ENCODE measurements at regions not wholly inside any gene's neighbourhood (a gene's known extent, or its start where the extent isn't known, plus 50 kb on each side); places are given as distances from the start of the nearest gene placed in this dataset.
"Not testable (repeated sequence)": the region's sequence is repeated elsewhere in the genome, so short reads cannot be mapped to it uniquely, and the experiment has no call there.

DNA sequence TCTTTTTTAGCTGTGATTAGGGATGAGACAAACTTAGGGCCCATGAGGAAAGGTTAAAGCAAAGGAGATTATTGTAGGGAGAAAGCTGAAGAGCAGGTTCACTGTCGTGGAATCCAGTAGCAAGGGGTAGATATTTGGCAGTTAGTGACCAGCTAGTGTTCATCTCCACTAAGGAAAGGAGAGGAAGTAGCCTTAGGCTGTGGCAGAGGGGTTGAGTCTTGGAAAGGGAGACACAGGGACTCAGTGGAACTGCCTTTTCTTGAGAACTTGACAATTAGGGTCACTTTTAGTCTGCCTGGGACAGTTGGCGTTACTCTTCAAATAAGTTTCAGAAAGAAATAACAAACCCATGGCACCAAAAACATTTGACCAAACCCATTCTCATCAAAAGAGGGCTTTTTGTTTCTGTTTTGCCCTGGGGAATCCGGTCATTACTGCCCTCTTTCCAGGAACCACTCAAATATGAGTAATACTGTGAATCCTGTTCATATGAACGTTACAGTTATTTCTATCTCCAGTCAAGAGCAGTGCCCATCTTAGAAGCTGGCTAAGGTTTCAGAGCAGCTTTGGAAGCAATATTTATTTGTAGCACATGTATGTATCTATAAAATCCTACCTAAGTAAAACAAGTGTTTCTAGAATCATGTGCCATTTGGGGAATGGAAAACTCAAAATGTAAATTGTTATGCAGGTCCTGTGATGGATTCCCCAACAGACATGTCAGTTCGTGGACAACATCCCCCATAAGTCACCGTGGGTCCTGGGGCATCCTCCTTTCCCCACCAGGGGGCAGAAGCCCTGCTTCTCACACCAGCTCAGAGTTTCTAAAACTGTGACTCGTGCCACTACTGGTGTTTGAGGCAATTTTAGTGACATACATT lies 77.3 kb upstream of the PHLPP1 start:
- CTCF ChIA-PET: interaction anchor here (0.7 to 1.3 kb wide), 3 partner anchors 11 to 345 kb away, joined by 3 read pairs; no protein-coding TSS in a partner anchor
- TF ChIP-seq NFRKB (IDR thresholded peaks at IDR 0.05) (no peak), FOXK2 (IDR thresholded peaks at IDR 0.05) (no peak), SP1 (IDR thresholded peaks at IDR 0.05) (no peak)
- POLR2A ChIA-PET: no interaction called here
- DNase-seq (ENCODE audit: extremely low spot score): peak; percentile 59

DNA sequence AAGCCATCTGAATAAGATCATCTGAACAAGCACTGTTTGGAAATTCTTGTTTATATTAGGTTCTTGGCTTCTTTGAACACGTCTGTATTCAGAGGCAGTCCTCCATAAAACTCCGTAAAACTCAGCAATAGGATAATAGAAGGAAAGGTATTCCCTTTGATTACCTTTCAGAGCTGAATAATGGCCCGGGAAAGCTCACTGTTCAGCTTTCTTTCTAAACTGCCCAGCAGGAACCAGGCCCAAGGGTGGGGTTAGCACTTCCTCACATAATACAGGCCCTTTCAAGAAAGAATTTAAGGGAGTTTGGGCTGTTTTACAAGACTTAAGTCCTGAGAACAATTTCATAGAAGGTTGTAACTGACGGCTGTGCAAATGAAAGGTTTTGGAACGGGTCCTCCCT lies 72.2 kb upstream of the PHLPP1 start:
- ChIA-PET POLR2A (no interaction called here), CTCF (no interaction called here)
- DNase-seq (ENCODE audit: extremely low spot score): no peak
- TF ChIP-seq TARDBP (IDR thresholded peaks at IDR 0.05) (no peak), L3MBTL2 (conservative IDR thresholded peaks at IDR 0.05) (no peak), HDGF (IDR thresholded peaks at IDR 0.05; ENCODE audit: borderline replicate concordance) (no peak), SP1 (IDR thresholded peaks at IDR 0.05) (no peak), NFRKB (IDR thresholded peaks at IDR 0.05) (no peak), ARNT (IDR thresholded peaks at IDR 0.05) (no peak), ELF4 (IDR thresholded peaks at IDR 0.05) (no peak), ZNF384 (IDR thresholded peaks at IDR 0.05) (no peak), SUZ12 (IDR thresholded peaks at IDR 0.05) (no peak), FOXA1 (IDR thresholded peaks at IDR 0.05) (no peak), CTBP1 (IDR thresholded peaks at IDR 0.05; ENCODE audit: borderline replicate concordance) (no peak), BHLHE40 (IDR thresholded peaks at IDR 0.05; ENCODE audit: borderline replicate concordance) (no peak), FOXK2 (IDR thresholded peaks at IDR 0.05) (no peak), LEF1 (IDR thresholded peaks at IDR 0.05; ENCODE audit: borderline replicate concordance) (no peak), FOXM1 (IDR thresholded peaks at IDR 0.05; ENCODE audit: borderline replicate concordance) (no peak)
- TF ChIP-seq, protein P1, sequence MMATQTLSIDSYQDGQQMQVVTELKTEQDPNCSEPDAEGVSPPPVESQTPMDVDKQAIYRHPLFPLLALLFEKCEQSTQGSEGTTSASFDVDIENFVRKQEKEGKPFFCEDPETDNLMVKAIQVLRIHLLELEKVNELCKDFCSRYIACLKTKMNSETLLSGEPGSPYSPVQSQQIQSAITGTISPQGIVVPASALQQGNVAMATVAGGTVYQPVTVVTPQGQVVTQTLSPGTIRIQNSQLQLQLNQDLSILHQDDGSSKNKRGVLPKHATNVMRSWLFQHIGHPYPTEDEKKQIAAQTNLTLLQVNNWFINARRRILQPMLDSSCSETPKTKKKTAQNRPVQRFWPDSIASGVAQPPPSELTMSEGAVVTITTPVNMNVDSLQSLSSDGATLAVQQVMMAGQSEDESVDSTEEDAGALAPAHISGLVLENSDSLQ (IDR thresholded peaks at IDR 0.05): no peak

DNA sequence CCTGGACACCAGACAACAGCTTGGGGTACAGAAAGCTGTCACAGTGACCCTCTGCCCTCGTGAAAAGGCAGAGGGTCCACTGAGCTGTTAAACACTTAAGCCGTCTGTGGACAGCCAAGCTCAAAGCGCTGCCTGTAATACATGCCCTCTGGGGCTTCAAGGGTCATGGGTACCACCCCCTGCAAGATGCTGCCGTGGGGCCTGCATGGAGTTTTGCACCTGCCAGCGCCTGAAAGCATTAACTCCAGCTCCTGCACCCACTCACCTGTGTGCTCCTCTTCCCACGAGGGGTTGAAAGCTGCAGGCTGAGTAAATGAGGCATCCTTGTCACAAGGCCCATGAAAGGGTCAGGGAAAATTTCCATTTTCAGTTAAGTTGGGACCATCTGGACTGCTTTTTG lies 70.6 kb upstream of the PHLPP1 start:
- DNase-seq (ENCODE audit: extremely low spot score): no peak
- ChIA-PET POLR2A (no interaction called here), CTCF (no interaction called here)
- no peak for TF ChIP-seq BHLHE40 (IDR thresholded peaks at IDR 0.05; ENCODE audit: borderline replicate concordance)
- TF ChIP-seq HDGF (IDR thresholded peaks at IDR 0.05; ENCODE audit: borderline replicate concordance): no peak
- TF ChIP-seq ELF4 (IDR thresholded peaks at IDR 0.05): no peak
- TF ChIP-seq SP1 (IDR thresholded peaks at IDR 0.05): no peak
- no peak for TF ChIP-seq LEF1 (IDR thresholded peaks at IDR 0.05; ENCODE audit: borderline replicate concordance)
- TF ChIP-seq CTBP1 (IDR thresholded peaks at IDR 0.05; ENCODE audit: borderline replicate concordance): no peak
- no peak for TF ChIP-seq L3MBTL2 (conservative IDR thresholded peaks at IDR 0.05)
- TF ChIP-seq ZNF384 (IDR thresholded peaks at IDR 0.05): no peak
- TF ChIP-seq FOXK2 (IDR thresholded peaks at IDR 0.05): no peak
- no peak for TF ChIP-seq TARDBP (IDR thresholded peaks at IDR 0.05)
- TF ChIP-seq ARNT (IDR thresholded peaks at IDR 0.05): no peak
- TF ChIP-seq FOXM1 (IDR thresholded peaks at IDR 0.05; ENCODE audit: borderline replicate concordance): no peak
- TF ChIP-seq, protein P1 (IDR thresholded peaks at IDR 0.05): no peak
- TF ChIP-seq NFRKB (IDR thresholded peaks at IDR 0.05): no peak
- no peak for TF ChIP-seq FOXA1 (IDR thresholded peaks at IDR 0.05)
- TF ChIP-seq SUZ12 (IDR thresholded peaks at IDR 0.05): no peak

DNA sequence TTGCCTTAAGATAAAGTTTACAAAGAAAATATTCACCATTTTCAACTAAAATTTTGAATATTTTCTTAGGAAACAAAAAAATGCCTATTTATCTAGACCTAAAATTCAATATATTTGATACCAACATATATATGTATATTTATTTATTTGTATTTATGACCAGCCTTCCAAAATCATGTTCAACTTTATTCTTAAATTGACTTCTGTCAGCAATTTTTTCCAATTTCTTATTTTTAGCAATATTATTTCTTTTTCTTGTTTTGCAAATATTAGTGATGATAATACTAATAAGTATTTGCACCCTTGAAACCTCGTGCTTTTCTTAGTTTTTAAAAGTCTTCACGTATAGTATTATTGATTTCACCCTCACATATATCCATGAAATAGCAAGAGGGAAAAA lies 68.2 kb upstream of the PHLPP1 start:
- DNase-seq (ENCODE audit: extremely low spot score): no peak
- POLR2A ChIA-PET: interaction anchor here (0.6 kb wide), 1 partner anchor 121 kb away, joined by 3 read pairs; no protein-coding TSS in a partner anchor
- CTCF ChIA-PET: interaction anchor here (0.6 kb wide), 1 partner anchor 401 kb away, joined by 6 read pairs; no protein-coding TSS in a partner anchor
- no peak for TF ChIP-seq ELF4 (IDR thresholded peaks at IDR 0.05)

DNA sequence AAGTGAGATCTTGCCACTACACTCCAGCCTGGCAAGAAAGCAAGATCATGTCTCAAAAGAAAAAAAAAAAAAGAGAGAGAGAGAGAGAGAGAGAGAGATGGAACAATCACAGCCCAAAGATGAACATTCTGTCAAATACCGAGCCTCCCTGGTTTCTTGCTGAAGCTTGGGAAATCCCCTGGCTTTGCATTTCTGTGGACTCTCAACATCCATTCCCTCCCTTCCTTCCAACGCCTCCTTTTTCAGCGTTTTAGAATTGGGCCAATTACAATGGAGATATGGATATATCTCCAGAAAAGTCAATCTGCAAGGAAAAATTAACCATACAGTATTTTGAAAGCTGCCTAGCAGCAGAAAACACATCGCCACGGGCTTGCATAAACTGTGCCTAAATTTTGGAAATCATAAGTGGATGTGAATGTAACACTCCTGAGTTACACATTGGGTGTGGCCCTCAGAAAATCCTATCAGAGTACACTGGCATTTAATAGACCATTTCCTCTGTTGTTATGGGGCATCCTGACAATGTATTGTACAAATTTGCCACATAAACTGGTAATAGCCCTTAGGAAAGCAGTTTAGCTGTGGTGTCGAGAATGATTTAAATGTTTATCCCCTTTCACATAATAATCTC lies 67.2 kb upstream of the PHLPP1 start:
- TF ChIP-seq L3MBTL2 (conservative IDR thresholded peaks at IDR 0.05) (no peak), HDGF (IDR thresholded peaks at IDR 0.05; ENCODE audit: borderline replicate concordance) (no peak), FOXK2 (IDR thresholded peaks at IDR 0.05) (no peak), ARNT (IDR thresholded peaks at IDR 0.05) (no peak), SP1 (IDR thresholded peaks at IDR 0.05) (no peak), SUZ12 (IDR thresholded peaks at IDR 0.05) (no peak), FOXM1 (IDR thresholded peaks at IDR 0.05; ENCODE audit: borderline replicate concordance) (no peak), ZNF384 (IDR thresholded peaks at IDR 0.05) (no peak), TARDBP (IDR thresholded peaks at IDR 0.05) (no peak), LEF1 (IDR thresholded peaks at IDR 0.05; ENCODE audit: borderline replicate concordance) (no peak), FOXA1 (IDR thresholded peaks at IDR 0.05) (no peak), ELF4 (IDR thresholded peaks at IDR 0.05) (no peak)
- no peak for DNase-seq (ENCODE audit: extremely low spot score)
- CTCF ChIA-PET: interaction anchor here (0.6 to 1.5 kb wide), 2 partner anchors 10 to 400 kb away, joined by 3 to 6 read pairs; no protein-coding TSS in a partner anchor
- POLR2A ChIA-PET: interaction anchor here (0.6 kb wide), 1 partner anchor 122 kb away, joined by 3 read pairs; no protein-coding TSS in a partner anchor

DNA sequence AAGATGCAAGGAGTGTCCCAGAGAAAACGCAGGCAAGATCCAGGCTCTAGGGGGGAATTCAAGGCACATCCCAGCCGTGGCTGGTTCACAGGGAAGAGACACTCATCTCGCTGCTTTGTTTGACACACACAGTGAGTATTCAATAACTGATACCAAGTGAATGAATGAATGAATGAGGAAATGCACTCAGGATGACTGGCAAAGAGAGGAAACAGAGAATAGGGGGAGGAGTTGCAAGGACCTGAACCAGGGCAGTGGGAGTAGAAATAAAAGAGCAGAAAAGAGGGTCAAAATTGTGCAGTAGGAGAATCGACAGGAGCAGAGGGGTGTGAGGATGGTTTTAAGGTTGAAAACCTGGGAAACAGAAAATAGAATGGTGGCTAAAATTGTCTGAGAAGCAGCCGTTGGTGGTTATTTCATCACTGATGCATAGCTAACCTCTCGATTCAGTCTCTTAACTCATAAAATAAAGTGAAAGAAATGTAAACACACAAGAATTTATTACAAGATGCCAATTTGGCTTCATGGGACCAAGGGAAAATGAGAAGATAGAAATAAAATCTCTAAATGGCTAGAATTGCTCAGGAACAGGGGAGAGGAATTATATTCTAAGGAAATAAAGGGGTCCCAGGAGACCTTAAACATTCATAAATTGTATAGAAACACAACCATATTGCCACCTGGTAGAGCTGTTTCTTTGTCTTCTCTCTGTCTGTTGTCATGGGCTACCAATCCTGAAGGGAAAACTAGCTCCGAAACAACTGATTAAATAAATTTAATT lies 63.9 kb upstream of the PHLPP1 start:
- TF ChIP-seq CTBP1 (IDR thresholded peaks at IDR 0.05; ENCODE audit: borderline replicate concordance) (no peak), NFRKB (IDR thresholded peaks at IDR 0.05) (no peak), SUZ12 (IDR thresholded peaks at IDR 0.05) (no peak), LEF1 (IDR thresholded peaks at IDR 0.05; ENCODE audit: borderline replicate concordance) (no peak), BHLHE40 (IDR thresholded peaks at IDR 0.05; ENCODE audit: borderline replicate concordance) (no peak), FOXM1 (IDR thresholded peaks at IDR 0.05; ENCODE audit: borderline replicate concordance) (no peak), ARNT (IDR thresholded peaks at IDR 0.05) (no peak), SP1 (IDR thresholded peaks at IDR 0.05) (no peak), TARDBP (IDR thresholded peaks at IDR 0.05) (no peak), FOXA1 (IDR thresholded peaks at IDR 0.05) (no peak), FOXK2 (IDR thresholded peaks at IDR 0.05) (no peak), HDGF (IDR thresholded peaks at IDR 0.05; ENCODE audit: borderline replicate concordance) (no peak), ELF4 (IDR thresholded peaks at IDR 0.05) (no peak), ZNF384 (IDR thresholded peaks at IDR 0.05) (no peak), L3MBTL2 (conservative IDR thresholded peaks at IDR 0.05) (no peak)
- TF ChIP-seq, protein P1 (IDR thresholded peaks at IDR 0.05): no peak
- no peak for DNase-seq (ENCODE audit: extremely low spot score)
- POLR2A ChIA-PET: no interaction called here
- CTCF ChIA-PET: interaction anchor here (1.1 kb wide), 1 partner anchor 12 kb away, joined by 3 read pairs; no protein-coding TSS in a partner anchor

DNA sequence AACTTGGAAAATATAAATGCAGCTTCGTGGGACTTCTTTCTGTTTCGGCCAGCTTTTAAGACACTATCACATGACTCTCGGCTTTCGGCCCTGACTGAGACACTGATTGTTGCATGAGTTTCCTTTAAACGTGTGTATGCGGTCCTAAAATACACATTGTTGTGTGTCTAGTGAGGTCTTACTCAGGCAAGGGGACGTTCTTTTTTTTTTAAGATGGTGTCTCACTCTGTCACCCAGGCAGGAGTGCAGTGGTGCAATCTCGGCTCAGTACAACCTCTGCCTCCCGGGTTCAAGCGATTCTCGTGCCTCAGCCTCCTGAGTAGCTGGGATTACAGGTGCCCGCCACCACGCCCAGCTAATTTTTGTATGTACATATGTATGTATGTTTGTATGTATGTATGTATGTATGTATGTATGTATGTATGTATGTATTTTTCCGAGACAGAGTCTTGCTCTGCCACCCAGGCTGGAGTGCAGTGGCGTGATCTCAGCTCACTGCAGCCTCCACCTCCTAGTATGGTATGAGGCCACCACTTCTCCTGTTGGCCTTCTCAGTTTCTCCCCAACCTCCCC lies 63.2 kb upstream of the PHLPP1 start:
- CTCF ChIA-PET: interaction anchor here (1.1 kb wide), 1 partner anchor 11 kb away, joined by 3 read pairs; no protein-coding TSS in a partner anchor
- POLR2A ChIA-PET; DNase-seq (ENCODE audit: extremely low spot score): not testable (repeated sequence)
